Stimulated activated effector memory CD8-positive, alpha-beta T cell treated with anti-CD3 and anti-CD28 coated beads, Interleukin-12 subunit alpha, Interleukin-12 subunit beta, amount 100 ng/mL, for 72 hours (primary cell): ENCODE measurements at regions not wholly inside any gene's neighbourhood (a gene's known extent, or its start where the extent isn't known, plus 50 kb on each side); places are given as distances from the start of the nearest gene placed in this dataset.

Source experiments
- ATAC-seq: fragments of 150-1000 bp; cut with Tn5 transposase; 2 replicates; pipeline ENCODE4 v1.10.0; 2021
- DNase-seq, 2 donors: peaks; one replicate each; pipeline ENCODE4 v3.0.0; 2021 to 2022; ENCODE audit warnings: low spot score in 2 of 2
- H3K27ac Mint-ChIP-seq: one replicate; pipeline ENCODE4 v1.8.0; 2022; ENCODE audit warnings: mild to moderate bottlenecking, mixed read lengths
- H3K36me3 Mint-ChIP-seq: one replicate; pipeline ENCODE4 v1.8.0; 2022; ENCODE audit warnings: mild to moderate bottlenecking, mixed read lengths
- H3K4me1 Mint-ChIP-seq: one replicate; pipeline ENCODE4 v1.8.0; 2022; ENCODE audit warnings: mixed read lengths
- H3K4me3 Mint-ChIP-seq: one replicate; pipeline ENCODE4 v1.8.0; 2022; ENCODE audit warnings: mild to moderate bottlenecking, mixed read lengths
- H3K9me3 Mint-ChIP-seq: one replicate; pipeline ENCODE4 v1.8.0; 2022; ENCODE audit warnings: mixed read lengths

DNA sequence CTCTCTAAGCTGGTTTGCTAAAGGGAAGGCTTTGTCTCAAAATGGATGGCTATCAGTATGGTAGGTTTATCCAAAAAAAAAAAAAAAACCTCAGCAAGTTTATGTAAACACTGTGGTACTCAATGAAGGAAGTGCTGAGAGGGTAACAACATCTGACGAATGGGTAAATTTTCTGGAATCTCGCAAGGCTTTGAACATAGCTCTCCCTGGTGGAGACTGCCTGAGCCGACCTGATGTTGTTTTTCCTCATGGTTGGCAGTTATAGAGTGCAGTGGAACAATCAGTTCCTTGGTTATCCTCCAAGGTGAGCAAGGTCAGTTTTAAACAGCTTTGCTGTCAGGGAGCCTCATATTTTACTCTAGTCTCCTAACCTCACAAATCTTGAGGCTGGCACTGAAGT, 94.6 kb downstream of the ZPLD1 start:
- Mint-ChIP-seq H3K27ac (no peak overlapping the region), H3K36me3 (no peaks in the 10 kb centered on the region), H3K9me3 (no peaks in the 10 kb centered on the region)

DNA sequence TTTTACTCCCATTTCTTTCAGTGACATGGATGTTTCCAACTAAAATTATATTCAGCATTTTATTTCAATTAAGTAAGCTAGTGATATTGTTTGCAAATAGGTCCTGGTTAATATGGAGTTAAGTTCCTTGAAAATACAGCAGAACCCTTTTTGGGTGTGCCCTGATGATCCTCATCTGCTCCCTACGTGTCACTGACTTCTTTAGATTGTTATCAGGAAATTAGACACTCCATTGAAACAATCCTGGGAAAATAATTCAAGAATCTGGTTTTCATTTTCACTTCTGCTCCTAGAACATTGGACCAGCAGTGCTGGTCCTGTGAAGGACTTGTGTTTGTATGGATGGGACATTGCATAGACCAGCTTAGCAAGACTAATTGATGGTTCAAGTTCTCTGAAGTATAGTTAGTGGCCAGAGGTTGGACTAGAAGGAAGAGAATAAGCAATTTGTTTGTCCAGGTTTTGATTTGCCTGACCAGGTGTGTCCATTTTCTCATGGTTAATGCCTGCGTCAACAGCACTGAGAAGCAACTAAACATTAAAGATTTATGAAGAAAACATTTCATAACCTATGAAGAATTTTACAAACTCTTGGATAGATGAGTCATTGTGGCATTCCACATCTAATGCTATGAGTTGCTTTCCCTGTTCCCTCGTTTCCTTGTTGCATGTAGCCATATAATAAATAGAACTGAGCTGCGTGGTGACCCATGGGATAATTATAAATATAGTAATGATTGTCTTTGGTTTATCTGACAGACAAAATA, 95.8 kb downstream of the ZPLD1 start:
- Mint-ChIP-seq H3K4me3 (no peak overlapping the region), H3K4me1 (no peaks in the 10 kb centered on the region), H3K9me3 (no peaks in the 10 kb centered on the region), H3K27ac (no peak overlapping the region), H3K36me3 (no peaks in the 10 kb centered on the region)
- ATAC-seq (no peak), DNase-seq (no peak)

More for the DNA sequence above, 94.6 kb downstream of the ZPLD1 start:
- DNase-seq = no peak
- H3K4me3 Mint-ChIP-seq = no peak overlapping the region
- no peak for ATAC-seq
- no peaks in the 10 kb centered on the region for H3K4me1 Mint-ChIP-seq

DNA sequence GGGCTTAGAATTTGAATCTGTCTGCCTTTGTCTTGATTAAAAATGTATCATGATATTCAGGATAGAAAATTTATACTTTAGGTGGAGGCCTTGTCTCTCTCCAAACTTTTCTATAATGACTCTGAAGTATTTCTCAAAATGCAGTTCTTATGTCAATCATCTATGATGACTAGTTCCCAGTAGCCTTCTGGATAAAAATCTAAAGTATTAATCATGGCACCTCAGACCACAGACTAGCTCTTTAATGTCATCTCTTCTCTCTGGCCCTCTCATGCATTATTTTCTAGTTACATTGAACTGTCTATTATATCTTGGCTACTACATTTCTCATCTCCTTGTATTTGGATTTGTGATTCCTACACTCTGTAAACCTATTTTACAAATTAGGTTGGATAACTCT, 96.9 kb downstream of the ZPLD1 start:
- no peak overlapping the region for H3K27ac Mint-ChIP-seq
- no peaks in the 10 kb centered on the region for H3K9me3 Mint-ChIP-seq
- no peak for DNase-seq
- H3K36me3 Mint-ChIP-seq = no peaks in the 10 kb centered on the region
- H3K4me1 Mint-ChIP-seq = no peaks in the 10 kb centered on the region
- no peak for ATAC-seq
- no peak overlapping the region for H3K4me3 Mint-ChIP-seq

DNA sequence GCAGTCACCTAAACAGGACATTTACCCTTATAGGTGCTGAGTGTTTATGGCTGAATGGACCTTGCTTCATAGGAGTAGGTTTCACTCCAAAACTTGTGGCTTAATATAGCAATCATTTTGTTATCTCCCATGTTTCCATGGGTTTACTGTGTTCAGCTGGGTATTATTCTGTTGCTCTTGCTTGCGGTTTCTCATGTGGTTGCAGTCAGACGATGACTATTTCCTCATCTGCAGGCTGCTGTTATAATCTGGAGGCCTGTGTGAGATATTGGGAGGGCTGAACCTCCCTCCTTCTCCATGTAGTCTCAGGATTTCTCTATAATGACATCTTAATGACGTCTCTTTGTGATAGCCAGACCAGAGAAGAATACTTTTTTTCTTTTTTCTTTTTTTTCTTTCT, 98.1 kb downstream of the ZPLD1 start:
- H3K4me3 Mint-ChIP-seq = no peak overlapping the region
- ATAC-seq = peak; percentile 74
- DNase-seq = no peak
- no peaks in the 10 kb centered on the region for H3K9me3 Mint-ChIP-seq
- H3K36me3 Mint-ChIP-seq = no peaks in the 10 kb centered on the region
- no peaks in the 10 kb centered on the region for H3K4me1 Mint-ChIP-seq
- H3K27ac Mint-ChIP-seq = no peak overlapping the region

DNA sequence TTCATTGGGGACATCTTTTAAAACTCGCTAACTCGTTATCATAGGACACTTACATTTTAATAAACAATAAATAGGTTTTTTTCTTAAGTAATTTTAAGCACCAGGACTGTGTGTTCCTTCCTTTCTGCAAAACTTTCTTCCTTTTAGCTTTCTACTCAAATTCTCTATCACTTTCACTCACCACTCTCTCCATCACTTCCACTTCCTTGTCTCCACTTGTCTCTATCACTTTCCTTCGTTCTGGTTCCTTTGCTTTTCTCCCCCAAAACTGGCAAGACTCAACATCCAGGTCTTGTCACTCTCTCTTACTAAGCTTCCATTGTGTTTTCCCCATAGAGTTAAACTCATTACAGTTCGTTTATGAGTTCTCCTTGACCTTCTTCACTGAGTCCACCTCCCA, 99.0 kb downstream of the ZPLD1 start:
- no peaks in the 10 kb centered on the region for H3K36me3 Mint-ChIP-seq
- ATAC-seq = no peak
- no peaks in the 10 kb centered on the region for H3K4me1 Mint-ChIP-seq
- H3K27ac Mint-ChIP-seq = no peak overlapping the region
- H3K9me3 Mint-ChIP-seq = no peaks in the 10 kb centered on the region
- no peak for DNase-seq
- H3K4me3 Mint-ChIP-seq = no peak overlapping the region

DNA sequence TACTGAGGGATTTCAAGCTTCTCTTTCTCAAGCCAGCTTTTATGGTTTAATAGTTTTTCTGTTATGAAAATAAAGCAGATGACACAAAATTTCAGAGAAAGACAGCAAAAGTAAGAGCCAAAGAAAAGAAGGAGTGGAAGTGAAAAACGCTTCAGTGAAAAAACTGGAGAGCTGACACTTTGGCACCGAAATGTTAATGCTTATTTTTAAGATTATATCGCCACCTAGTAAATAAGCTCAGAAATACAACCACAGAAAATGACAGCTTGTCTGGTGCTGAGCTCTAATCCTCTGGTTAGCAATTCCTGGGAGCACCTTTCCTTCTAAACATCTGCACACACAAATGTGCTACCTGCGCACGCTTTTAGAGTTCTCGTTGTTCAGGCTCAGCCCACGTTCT, 101.6 kb downstream of the ZPLD1 start:
- Mint-ChIP-seq H3K4me1 (no peaks in the 10 kb centered on the region), H3K36me3 (no peaks in the 10 kb centered on the region), H3K27ac (no peak overlapping the region), H3K9me3 (no peaks in the 10 kb centered on the region), H3K4me3 (no peak overlapping the region)
- DNase-seq = no peak
- no peak for ATAC-seq

DNA sequence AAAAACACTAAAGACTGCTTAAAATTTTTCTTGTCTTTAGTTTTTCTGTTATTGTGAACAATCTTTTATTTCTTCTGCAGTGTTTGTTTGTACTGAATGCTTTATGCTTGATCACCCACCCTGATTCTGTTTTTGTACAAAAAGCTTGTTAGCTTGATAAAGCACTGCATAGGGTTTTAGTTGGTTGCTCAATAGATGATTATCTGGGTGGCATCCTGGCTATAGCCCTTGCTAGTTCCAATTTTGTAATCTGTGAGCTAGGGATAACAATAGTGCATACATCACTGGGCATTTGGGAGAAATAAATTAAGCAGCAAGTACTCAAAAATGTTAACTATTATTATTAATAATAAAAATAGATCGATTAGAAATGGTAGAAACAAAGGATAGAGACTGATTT, 102.3 kb downstream of the ZPLD1 start:
- Mint-ChIP-seq H3K27ac (no peak overlapping the region), H3K4me3 (no peak overlapping the region), H3K36me3 (no peaks in the 10 kb centered on the region), H3K4me1 (no peaks in the 10 kb centered on the region), H3K9me3 (no peaks in the 10 kb centered on the region)
- no peak for ATAC-seq
- DNase-seq = no peak

DNA sequence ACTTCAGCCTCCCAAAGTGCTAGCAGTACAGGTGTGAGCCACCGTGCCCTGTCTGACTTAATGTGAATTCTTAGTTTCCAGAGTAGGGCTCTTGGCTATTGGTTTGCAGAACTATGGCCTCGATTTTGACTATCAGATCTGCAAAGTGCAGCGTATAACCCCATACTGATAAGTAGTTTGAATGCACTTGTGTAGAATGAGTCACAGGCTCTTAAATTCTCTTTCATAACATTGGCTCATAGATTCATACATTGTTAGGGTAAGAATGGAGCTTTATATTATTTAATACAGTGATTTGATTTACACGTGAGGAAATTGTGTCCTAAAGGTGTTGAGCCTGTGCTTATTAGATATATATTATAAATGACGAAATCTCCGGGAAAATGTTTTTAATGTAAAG, 109.9 kb downstream of the ZPLD1 start:
- no peak for ATAC-seq
- DNase-seq = no peak
- Mint-ChIP-seq H3K9me3 (no peaks in the 10 kb centered on the region), H3K4me3 (no peak overlapping the region), H3K27ac (no peak overlapping the region), H3K4me1 (no peaks in the 10 kb centered on the region), H3K36me3 (no peaks in the 10 kb centered on the region)

DNA sequence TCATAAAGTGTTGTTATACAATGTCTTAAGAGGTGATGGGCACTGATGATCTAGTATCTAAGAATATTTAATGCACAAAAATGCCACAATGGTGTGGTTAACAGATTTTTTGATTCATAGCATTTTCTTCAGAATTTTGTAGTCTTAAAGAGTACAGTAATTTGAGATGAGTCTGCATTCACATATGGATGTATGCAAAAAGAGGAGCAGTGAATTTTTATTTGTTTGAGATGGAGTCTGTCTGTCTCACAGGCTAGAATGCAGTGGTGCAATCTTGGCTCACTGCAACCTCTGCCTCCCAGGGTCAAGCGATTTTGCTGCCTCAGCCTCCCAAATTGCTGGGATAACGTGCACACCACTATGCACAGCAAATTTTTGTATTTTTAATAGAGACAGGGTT, 110.5 kb downstream of the ZPLD1 start:
- no peaks in the 10 kb centered on the region for H3K36me3 Mint-ChIP-seq
- no peak for DNase-seq
- H3K4me1 Mint-ChIP-seq = no peaks in the 10 kb centered on the region
- no peaks in the 10 kb centered on the region for H3K9me3 Mint-ChIP-seq
- H3K27ac Mint-ChIP-seq = no peak overlapping the region
- no peak for ATAC-seq
- no peak overlapping the region for H3K4me3 Mint-ChIP-seq

DNA sequence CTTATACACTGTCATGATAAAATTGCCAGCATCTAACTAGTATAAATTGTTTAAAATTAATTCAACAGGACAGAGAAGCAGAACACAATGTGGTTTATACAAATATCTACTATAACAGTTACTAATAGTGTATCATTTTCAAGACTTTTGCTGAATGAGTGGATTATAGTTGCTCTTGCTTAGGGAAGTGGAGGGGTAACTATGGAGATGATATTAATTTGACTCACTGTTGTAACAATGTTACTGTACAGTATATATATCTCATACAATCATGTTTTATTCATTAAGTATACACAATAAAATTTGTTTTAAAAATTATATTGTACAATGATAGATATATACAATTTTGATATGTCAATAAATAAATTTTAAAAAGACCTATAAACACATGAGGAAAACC, 119.1 kb downstream of the ZPLD1 start:
- Mint-ChIP-seq H3K27ac (no peak overlapping the region), H3K36me3 (no peaks in the 10 kb centered on the region), H3K4me1 (no peaks in the 10 kb centered on the region), H3K4me3 (no peak overlapping the region), H3K9me3 (no peaks in the 10 kb centered on the region)
- no peak for ATAC-seq
- no peak for DNase-seq

DNA sequence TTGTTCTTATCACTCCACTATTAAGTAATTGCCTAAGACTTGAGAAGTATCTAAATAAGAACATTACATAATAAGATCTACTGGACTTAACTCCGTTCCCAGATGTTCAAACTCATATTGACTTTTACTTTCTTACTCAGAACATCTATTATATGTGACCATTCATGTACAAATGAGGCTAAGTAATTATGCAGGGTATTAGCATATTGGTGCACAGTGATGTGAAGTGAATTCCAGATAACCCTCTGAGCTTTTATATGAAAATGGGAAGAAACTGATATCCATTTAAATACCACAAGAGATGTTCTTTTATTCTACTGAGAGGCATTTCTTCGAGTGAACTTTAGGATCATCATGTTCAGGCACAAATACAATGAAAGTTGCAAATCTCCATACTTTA, 135.7 kb downstream of the ZPLD1 start:
- Mint-ChIP-seq H3K9me3 (peaks cover 1% of the 10 kb centered on the region), H3K27ac (no peak overlapping the region), H3K4me3 (no peak overlapping the region), H3K36me3 (no peaks in the 10 kb centered on the region), H3K4me1 (no peaks in the 10 kb centered on the region)
- DNase-seq (no peak), ATAC-seq (no peak)

DNA sequence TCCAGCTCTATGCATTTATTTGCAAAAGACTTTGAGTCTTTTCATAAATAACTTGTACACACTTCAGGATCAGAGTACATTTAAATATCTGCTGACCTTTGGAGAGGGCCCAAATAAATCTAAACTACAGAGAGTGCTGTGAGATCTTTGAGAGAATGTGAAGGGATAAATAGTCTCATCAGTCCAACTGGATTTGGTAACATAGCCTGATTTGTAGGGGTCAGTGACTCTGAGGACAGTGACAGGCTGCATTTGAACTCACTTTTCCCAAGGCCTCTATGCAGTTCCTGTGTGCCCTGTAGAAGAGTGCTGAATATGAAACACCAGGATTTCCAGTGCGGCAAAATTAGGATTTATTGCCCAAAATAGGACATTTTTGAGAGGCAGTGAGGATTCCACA, 136.2 kb downstream of the ZPLD1 start:
- ATAC-seq (no peak), DNase-seq (no peak)
- Mint-ChIP-seq H3K36me3 (no peaks in the 10 kb centered on the region), H3K9me3 (no peaks in the 10 kb centered on the region), H3K27ac (no peak overlapping the region), H3K4me3 (no peak overlapping the region), H3K4me1 (no peaks in the 10 kb centered on the region)

DNA sequence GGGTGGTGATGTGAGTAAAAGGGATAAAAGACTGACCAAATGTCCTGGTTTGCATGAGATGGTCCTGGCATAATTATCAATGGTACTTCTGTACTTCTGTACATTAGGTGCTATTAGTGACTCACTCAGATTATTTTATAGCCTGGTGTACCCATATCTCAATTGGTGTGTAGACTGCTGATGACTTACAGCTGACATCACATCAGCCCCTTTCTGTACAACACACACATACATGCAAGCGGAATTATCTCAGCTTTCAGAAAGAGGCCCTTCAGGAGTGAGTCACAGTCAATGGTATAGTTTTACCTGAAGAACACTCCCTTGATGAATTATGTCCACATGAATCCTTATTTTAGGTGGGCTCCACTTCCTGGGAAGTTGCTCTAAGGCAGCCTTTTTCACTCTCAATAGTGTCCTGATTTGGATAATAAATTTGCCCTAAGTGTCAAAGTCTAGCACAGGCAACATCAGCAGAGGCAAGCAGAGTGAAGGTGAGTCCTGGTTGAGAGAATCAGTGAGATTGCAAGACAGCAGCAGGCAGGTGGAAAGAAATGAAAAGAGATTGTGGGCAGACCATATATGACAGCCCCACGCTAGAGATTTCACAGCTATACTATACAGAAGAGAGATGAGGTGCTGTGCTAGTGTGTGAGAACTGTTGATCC, 137.0 kb downstream of the ZPLD1 start:
- no peaks in the 10 kb centered on the region for H3K4me1 Mint-ChIP-seq
- no peaks in the 10 kb centered on the region for H3K36me3 Mint-ChIP-seq
- H3K9me3 Mint-ChIP-seq = no peaks in the 10 kb centered on the region
- H3K4me3 Mint-ChIP-seq = no peak overlapping the region
- no peak overlapping the region for H3K27ac Mint-ChIP-seq
- DNase-seq (no peak), ATAC-seq (no peak)

DNA sequence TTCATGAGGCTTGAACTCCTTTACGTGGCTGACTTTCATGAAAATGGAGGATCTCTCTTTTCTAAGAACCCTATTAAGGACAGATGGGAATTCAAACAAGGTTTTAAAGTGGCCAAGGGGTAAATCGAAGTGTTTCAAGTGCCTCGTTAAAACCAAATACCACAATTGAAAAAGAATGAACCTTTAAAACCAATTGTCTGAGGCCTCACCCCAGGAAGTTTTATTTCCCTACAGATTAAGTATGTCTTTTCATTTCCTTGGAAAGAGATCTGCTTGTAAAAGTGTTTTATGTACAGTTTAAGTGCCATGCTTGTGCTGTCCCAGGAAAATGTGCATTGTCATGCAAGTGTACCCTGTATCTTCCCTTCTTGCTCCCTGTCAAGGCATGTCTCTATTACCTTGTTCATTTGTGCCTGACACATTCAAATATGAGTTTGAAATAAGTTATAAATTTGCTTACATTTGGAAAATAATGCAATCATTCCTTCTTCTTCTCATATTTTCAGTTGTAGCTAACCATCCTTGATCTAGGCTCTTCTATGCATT, 138.7 kb downstream of the ZPLD1 start:
- no peaks in the 10 kb centered on the region for H3K36me3 Mint-ChIP-seq
- DNase-seq = no peak
- no peaks in the 10 kb centered on the region for H3K4me1 Mint-ChIP-seq
- H3K27ac Mint-ChIP-seq = no peak overlapping the region
- ATAC-seq = no peak
- H3K4me3 Mint-ChIP-seq = no peak overlapping the region
- no peaks in the 10 kb centered on the region for H3K9me3 Mint-ChIP-seq

DNA sequence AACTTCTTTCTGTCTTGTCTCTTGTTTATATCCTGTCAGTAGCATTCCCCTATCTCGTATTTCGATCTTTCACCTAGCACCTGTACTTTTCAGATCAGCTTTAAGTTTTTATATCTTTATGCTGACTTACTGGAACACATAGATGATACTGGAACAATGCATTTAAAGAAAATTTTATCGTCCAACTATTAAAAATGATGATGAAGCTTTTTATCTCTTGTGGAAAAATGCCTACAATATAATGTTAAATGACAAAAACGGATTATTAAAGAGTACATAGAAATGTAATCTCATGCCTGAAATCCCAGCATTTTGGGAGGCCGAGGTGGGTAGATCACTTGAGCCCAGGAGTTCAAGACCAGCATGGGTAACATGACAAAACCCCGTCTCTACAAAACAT, 139.5 kb downstream of the ZPLD1 start:
- H3K9me3 Mint-ChIP-seq = no peaks in the 10 kb centered on the region
- no peaks in the 10 kb centered on the region for H3K4me1 Mint-ChIP-seq
- H3K27ac Mint-ChIP-seq = no peak overlapping the region
- ATAC-seq (no peak), DNase-seq (no peak)
- H3K4me3 Mint-ChIP-seq = no peak overlapping the region
- H3K36me3 Mint-ChIP-seq = no peaks in the 10 kb centered on the region

DNA sequence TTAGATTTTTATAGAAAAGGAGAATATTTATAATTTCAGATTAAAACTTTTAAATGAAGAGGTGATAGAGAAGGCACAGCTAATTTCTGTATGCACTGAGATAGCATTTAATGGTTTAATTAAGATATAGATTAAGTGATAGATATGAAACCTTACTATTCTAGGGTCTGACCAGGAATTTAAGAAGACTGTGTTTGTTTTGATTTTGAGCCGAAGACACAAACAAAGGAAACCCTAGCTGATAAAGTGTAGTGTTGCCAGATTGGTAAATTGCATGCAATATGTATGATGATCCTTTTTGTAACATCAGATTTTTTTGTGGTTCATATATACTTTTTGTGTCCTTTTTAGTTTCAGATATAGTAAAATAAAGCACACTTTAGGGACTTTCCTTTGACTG, 141.8 kb downstream of the ZPLD1 start:
- no peaks in the 10 kb centered on the region for H3K36me3 Mint-ChIP-seq
- no peaks in the 10 kb centered on the region for H3K9me3 Mint-ChIP-seq
- no peaks in the 10 kb centered on the region for H3K4me1 Mint-ChIP-seq
- ATAC-seq = no peak
- DNase-seq = no peak
- no peak overlapping the region for H3K27ac Mint-ChIP-seq
- no peak overlapping the region for H3K4me3 Mint-ChIP-seq
